ENCODE measurements at regions not wholly inside any gene's neighbourhood (a gene's known extent, or its start where the extent isn't known, plus 50 kb on each side); places are given as distances from the start of the nearest gene placed in this dataset.

GRCh38 chr10:31749301-31749700 is 179.3 kb downstream of the ARHGAP12 start:
- H3K4me3 ChIP-seq (ENCODE audit: low read depth, low read length) = no peak overlapping the region
- TF ChIP-seq, protein P1, sequence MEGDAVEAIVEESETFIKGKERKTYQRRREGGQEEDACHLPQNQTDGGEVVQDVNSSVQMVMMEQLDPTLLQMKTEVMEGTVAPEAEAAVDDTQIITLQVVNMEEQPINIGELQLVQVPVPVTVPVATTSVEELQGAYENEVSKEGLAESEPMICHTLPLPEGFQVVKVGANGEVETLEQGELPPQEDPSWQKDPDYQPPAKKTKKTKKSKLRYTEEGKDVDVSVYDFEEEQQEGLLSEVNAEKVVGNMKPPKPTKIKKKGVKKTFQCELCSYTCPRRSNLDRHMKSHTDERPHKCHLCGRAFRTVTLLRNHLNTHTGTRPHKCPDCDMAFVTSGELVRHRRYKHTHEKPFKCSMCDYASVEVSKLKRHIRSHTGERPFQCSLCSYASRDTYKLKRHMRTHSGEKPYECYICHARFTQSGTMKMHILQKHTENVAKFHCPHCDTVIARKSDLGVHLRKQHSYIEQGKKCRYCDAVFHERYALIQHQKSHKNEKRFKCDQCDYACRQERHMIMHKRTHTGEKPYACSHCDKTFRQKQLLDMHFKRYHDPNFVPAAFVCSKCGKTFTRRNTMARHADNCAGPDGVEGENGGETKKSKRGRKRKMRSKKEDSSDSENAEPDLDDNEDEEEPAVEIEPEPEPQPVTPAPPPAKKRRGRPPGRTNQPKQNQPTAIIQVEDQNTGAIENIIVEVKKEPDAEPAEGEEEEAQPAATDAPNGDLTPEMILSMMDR (IDR thresholded peaks at IDR 0.05; ENCODE audit: borderline replicate concordance, insufficient read depth, low read depth, low read length) = no peak

DNA sequence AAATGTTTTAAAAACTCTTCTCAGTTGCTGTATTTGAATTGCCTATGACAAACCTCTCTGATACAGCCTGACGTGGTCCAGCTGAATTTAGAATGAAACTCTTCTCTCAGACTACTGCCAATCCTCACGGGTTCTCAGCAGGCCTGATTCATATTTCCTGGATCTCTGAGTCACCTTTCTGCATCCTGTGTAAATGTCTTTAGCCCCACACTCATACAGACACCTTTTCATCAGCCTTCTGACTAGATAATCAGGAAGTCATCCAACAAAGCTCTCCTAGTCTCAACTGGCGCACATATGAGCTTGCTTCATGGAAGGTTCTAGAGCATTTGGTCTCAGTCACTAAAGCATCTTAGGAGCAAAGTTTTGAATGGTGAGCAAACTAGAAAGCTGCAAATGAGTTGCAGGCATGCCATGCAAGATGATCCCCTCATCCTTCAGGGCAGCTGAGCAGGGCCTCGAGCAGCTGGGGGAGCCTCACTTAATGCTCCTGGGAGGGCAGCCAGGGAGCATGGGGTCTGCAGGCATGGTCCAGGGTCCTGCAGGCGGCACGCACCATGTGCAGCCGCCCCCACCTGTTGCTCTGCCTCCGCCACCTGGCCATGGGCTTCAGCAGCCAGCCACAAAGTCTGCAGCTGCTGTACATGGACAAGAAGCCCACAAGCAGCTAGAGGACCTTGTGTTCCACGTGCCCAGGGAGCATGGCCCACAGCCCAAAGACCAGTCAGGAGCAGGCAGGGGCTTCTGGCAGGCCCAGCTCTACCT is 182.8 kb downstream of the ARHGAP12 start:
- TF ChIP-seq, protein P1 (IDR thresholded peaks at IDR 0.05; ENCODE audit: borderline replicate concordance, insufficient read depth, low read depth, low read length) = no peak
- H3K4me3 ChIP-seq (ENCODE audit: low read depth, low read length) = no peak overlapping the region

DNA sequence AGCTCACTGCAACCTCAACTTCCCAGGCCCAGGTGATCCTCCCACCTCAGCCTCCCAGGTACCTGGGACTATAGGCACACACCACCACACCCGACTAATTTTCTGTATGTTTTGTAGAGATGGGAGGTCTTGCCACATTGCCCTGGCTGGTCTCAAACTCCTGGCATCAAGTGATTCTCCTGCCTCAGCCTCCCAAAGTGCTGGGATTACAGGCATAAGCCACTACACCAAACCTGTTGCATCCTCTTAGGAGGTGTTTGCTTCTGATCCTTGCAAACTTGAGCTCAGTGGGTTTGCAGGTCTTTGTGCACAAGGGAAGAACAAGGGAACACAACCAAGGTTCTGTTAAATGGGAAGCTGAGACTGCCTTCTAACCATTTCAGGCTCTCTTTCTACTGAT is 184.6 kb downstream of the ARHGAP12 start:
- H3K4me3 ChIP-seq (ENCODE audit: low read depth, low read length) = no peak overlapping the region
- TF ChIP-seq, protein P1 (IDR thresholded peaks at IDR 0.05; ENCODE audit: borderline replicate concordance, insufficient read depth, low read depth, low read length) = no peak

GRCh38 chr10:31742255-31742654 is 186.4 kb downstream of the ARHGAP12 start:
- no peak overlapping the region for H3K4me3 ChIP-seq (ENCODE audit: low read depth, low read length)
- TF ChIP-seq, protein P1 (IDR thresholded peaks at IDR 0.05; ENCODE audit: borderline replicate concordance, insufficient read depth, low read depth, low read length) = no peak

DNA sequence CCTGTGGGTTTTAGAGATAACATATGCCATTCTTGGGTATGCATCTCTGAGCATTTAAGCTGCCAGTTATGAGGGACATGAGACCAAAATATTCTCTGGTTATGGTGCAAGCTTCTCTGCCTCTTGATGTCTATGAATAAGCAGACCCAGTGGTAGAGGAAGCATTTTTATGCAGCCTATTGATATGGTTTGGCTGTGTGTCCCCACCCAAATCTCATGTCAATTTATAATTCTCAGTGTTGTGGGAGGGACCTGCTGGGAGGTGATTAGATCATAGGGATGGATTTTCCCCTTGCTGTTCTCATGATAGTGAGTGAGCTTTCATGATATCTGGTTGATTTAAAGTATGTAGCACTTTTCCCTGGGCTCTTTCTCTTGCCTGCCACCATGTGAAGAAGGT is 187.2 kb downstream of the ARHGAP12 start:
- no peak overlapping the region for H3K4me3 ChIP-seq (ENCODE audit: low read depth, low read length)
- TF ChIP-seq, protein P1 (IDR thresholded peaks at IDR 0.05; ENCODE audit: borderline replicate concordance, insufficient read depth, low read depth, low read length) = no peak

DNA sequence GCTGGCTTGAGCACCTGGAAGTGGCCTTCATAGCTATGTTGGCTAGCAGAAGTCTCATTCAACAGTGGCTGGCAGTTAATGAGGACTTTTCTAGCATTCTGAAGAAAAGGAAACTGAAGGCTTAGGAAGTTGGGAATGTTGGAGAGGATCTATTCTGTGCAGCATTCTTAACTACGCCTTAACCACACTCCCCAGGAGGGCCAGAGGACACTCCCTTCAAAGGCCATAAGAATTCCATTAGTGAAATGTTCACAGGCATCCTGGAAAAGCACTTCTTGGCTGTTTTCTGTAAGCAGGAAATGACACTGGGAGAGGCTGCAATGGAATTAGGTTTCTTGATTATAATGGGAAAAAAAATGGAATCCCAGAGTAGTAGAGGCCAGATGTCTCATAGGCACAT is 188.9 kb downstream of the ARHGAP12 start:
- TF ChIP-seq, protein P1 (IDR thresholded peaks at IDR 0.05; ENCODE audit: borderline replicate concordance, insufficient read depth, low read depth, low read length) = no peak
- no peak overlapping the region for H3K4me3 ChIP-seq (ENCODE audit: low read depth, low read length)

DNA sequence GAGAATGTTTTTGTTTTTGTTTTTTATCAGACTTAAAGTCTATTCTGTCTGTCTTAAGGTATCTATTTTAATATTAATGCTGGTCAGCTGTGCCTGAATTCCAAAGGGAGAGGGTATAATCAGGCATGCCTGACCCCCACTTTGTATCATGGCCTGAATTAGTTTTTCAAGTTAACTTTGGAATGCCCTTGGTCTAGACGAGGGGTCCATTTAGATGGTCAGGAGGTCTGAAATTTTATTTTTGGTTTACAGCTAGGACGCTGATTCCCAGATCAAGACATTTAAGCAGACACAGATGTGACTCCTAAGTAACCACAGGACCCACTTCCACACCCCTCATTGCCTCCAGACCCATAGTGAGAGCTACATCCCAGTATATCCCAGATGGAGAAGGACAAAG is 189.5 kb downstream of the ARHGAP12 start:
- TF ChIP-seq, protein P1 (IDR thresholded peaks at IDR 0.05; ENCODE audit: borderline replicate concordance, insufficient read depth, low read depth, low read length) = no peak
- no peak overlapping the region for H3K4me3 ChIP-seq (ENCODE audit: low read depth, low read length)

Measured in GM12875 (cell line).